KMS-11 (cell line): ENCODE measurements at regions not wholly inside any gene's neighbourhood (a gene's known extent, or its start where the extent isn't known, plus 50 kb on each side); places are given as distances from the start of the nearest gene placed in this dataset.

Source experiments
- H2AFZ ChIP-seq: fragments of 200-600 bp; sonication (generic); 2 replicates; pipeline ENCODE4 v1.6.1; 2016; ENCODE audit warnings: antibody characterized with exemption, mixed run types, low read depth
- H3K27ac ChIP-seq: fragments of 200-600 bp; sonication (generic); 2 replicates; pipeline ENCODE4 v1.6.1; 2016; ENCODE audit warnings: mild to moderate bottlenecking, mixed run types
- H3K27me3 ChIP-seq: fragments of 200-600 bp; sonication (generic); 2 replicates; pipeline ENCODE4 v1.6.1; 2017; ENCODE audit warnings: mild to moderate bottlenecking, low read depth, mixed run types, moderate library complexity; ENCODE audit not compliant: insufficient read depth
- H3K36me3 ChIP-seq: fragments of 200-600 bp; sonication (generic); 2 replicates; pipeline ENCODE4 v1.6.1; 2017; ENCODE audit warnings: mild to moderate bottlenecking, mixed run types; ENCODE audit not compliant: insufficient read depth
- H3K4me1 ChIP-seq: fragments of 200-600 bp; sonication (generic); 2 replicates; pipeline ENCODE4 v1.6.1; 2016; ENCODE audit warnings: mild to moderate bottlenecking, low read depth, mixed run types; ENCODE audit not compliant: poor library complexity, severe bottlenecking
- H3K4me2 ChIP-seq: fragments of 200-600 bp; sonication (generic); 2 replicates; pipeline ENCODE4 v1.7.0; 2016; ENCODE audit warnings: mild to moderate bottlenecking, mixed run types
- H3K4me3 ChIP-seq: fragments of 200-600 bp; sonication (generic); IDR thresholded peaks from 2 replicates; pipeline ENCODE4 v1.6.1; 2017; ENCODE audit warnings: low read depth, low read length, mixed read lengths; ENCODE audit not compliant: insufficient read depth
- H3K79me2 ChIP-seq: fragments of 200-600 bp; sonication (generic); 2 replicates; pipeline ENCODE4 v1.6.1; 2016; ENCODE audit warnings: low read depth, mixed run types; ENCODE audit not compliant: insufficient read depth
- H3K9ac ChIP-seq: fragments of 200-600 bp; sonication (generic); 2 replicates; pipeline ENCODE4 v1.6.1; 2016; ENCODE audit warnings: mild to moderate bottlenecking, mixed run types
- H4K20me1 ChIP-seq: fragments of 200-600 bp; sonication (generic); 2 replicates; pipeline ENCODE4 v1.6.1; 2016; ENCODE audit warnings: mild to moderate bottlenecking, mixed run types; ENCODE audit not compliant: insufficient read depth
- CTCF ChIP-seq: fragments of 200-600 bp; sonication (generic); conservative IDR thresholded peaks from 2 replicates; pipeline ENCODE4 v1.6.1; 2017; ENCODE audit warnings: low read depth, mild to moderate bottlenecking, antibody characterized with exemption, low read length, moderate library complexity, mixed read lengths

- Histone ChIP-seq H3K4me1 (no peaks in the 10 kb centered on the region), H2AFZ (no peak overlapping the region), H3K9ac (no peak overlapping the region), H3K27ac (no peak overlapping the region), H3K4me3 (no peak overlapping the region), H3K27me3 (no peaks in the 10 kb centered on the region), H3K36me3 (no peaks in the 10 kb centered on the region), H3K4me2 (no peak overlapping the region), H3K79me2 (no peaks in the 10 kb centered on the region; the same call in 1 of the 2 replicates), H4K20me1 (no peaks in the 10 kb centered on the region)
- no peak for TF ChIP-seq CTCF
These were observed 559.9 kb upstream of the MCTP2 start for GRCh38 chr15:93671387-93671943.

DNA sequence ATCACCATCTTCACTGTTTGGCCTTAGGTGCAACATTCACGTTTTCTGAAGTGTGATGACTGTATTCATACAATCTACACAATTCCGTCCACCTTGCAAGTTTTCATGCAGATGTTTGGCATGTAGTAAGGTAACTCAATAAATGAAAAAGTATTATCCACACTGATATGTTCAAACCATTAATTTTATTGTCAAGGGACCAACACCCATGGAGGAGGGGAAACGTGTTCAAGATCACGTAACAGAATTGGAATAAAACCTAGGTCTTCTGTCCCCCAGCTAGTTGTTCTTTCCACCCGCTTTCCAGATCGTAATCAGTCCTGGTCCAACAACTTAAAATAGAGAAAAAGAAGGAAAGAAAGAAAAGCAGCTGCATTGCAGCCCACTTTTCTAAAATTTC lies 560.4 kb upstream of the MCTP2 start:
- Histone ChIP-seq H3K36me3 (no peaks in the 10 kb centered on the region), H3K9ac (no peak overlapping the region), H3K4me3 (no peak overlapping the region), H2AFZ (no peak overlapping the region), H3K27ac (no peak overlapping the region), H3K27me3 (no peaks in the 10 kb centered on the region), H3K4me1 (no peaks in the 10 kb centered on the region), H4K20me1 (no peaks in the 10 kb centered on the region), H3K79me2 (no peaks in the 10 kb centered on the region; the same call in 1 of the 2 replicates), H3K4me2 (no peak overlapping the region)
- TF ChIP-seq CTCF = no peak

DNA sequence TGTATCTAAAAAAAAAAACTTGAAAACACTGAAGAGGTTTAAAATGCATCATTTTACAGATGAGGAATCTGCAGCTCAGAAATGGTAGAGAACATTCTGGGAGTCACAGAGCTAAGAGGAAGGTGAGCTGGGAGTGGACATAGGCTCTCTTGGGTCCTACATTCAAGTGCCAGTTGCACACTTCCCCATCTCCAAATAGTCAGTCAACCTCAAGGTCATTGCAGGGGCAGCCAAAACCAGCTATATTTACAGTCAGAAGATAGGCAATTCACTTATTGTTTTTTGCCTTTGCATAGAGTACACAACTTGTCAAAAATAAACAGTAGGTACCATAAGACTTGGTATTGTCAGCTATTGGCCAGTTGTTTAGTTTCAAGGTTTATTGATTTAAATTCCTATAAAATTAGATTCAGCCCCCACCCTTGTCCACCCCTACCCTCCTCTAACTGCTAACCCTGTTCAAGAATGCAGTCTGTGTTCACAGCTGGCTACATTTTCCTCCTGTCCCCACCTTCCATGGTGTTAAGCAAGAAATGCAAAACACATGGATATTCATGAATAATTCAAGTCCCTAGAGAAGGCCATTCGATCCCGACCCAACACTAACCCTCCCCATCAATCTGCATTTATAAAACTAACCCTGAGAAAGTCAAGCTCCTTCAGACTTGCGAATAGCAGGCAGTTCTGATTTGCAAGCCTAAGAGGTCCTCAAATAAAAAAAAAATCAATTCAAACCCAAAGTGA lies 567.0 kb upstream of the MCTP2 start:
- H3K4me3 ChIP-seq = no peak overlapping the region
- H3K9ac ChIP-seq = no peak overlapping the region
- H3K27me3 ChIP-seq = no peaks in the 10 kb centered on the region
- H3K4me2 ChIP-seq = no peak overlapping the region
- H2AFZ ChIP-seq = no peak overlapping the region
- no peak overlapping the region for H3K27ac ChIP-seq
- H4K20me1 ChIP-seq = no peaks in the 10 kb centered on the region
- TF ChIP-seq CTCF = no peak
- H3K36me3 ChIP-seq = no peaks in the 10 kb centered on the region
- no peaks in the 10 kb centered on the region; the same call in 1 of the 2 replicates for H3K79me2 ChIP-seq
- no peaks in the 10 kb centered on the region for H3K4me1 ChIP-seq

DNA sequence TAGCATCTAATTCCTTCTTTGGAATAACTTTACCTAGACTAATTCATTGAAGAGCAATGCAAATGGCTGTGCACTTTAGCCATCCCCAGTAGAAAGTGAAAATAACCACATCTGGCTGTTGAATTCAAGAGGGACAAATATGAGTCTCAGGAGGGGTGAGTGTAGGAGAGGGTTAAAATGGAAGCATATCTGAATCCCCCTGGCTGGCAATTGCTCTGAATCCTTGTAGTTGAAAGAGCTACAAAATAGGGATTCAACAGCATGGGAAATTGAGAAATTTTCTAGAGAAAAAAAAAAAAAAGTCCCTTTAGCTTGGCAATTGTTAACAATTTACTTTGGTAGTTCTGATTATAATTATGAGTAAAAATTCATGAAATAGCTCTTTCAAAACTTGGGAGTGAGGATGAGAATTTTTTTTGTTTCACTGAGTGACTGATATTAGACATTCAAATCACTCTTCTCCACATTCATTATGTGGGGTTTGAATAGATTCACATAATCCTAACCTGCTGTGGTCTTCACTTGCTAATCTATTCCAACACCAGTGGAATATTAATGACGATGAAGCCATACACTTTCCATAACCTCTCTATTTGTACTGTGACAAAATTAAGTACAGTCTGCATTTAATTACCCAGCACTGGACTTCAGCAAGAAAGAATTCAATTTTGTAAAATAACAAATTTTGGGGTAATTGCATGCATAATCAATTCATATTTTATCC lies 569.0 kb upstream of the MCTP2 start:
- H2AFZ ChIP-seq = no peak overlapping the region
- no peaks in the 10 kb centered on the region for H3K27me3 ChIP-seq
- no peak overlapping the region for H3K9ac ChIP-seq
- TF ChIP-seq CTCF = no peak
- H3K4me1 ChIP-seq = no peaks in the 10 kb centered on the region
- no peak overlapping the region for H3K4me3 ChIP-seq
- no peak overlapping the region for H3K27ac ChIP-seq
- H4K20me1 ChIP-seq = no peaks in the 10 kb centered on the region
- H3K36me3 ChIP-seq = no peaks in the 10 kb centered on the region
- H3K79me2 ChIP-seq = no peaks in the 10 kb centered on the region
- no peak overlapping the region for H3K4me2 ChIP-seq
